Dendritic cell treated with granulocyte-macrophage colony-stimulating factor and Interleukin-4, amounts not matched to agents 40 ng/mL and 50 ng/mL, for 4 days (primary cell): ENCODE measurements at regions not wholly inside any gene's neighbourhood (a gene's known extent, or its start where the extent isn't known, plus 50 kb on each side); places are given as distances from the start of the nearest gene placed in this dataset.
"Not testable (repeated sequence)": the region's sequence is repeated elsewhere in the genome, so short reads cannot be mapped to it uniquely, and the experiment has no call there.

Source experiments
- H3K27ac Mint-ChIP-seq: one replicate; pipeline ENCODE4 v1.8.0; 2022; ENCODE audit warnings: mild to moderate bottlenecking, mixed read lengths
- H3K27me3 Mint-ChIP-seq: one replicate; pipeline ENCODE4 v1.8.0; 2022; ENCODE audit warnings: mild to moderate bottlenecking, mixed read lengths
- H3K36me3 Mint-ChIP-seq: one replicate; pipeline ENCODE4 v1.8.0; 2022; ENCODE audit warnings: low read depth, mixed read lengths
- H3K4me1 Mint-ChIP-seq: one replicate; pipeline ENCODE4 v1.8.0; 2022; ENCODE audit warnings: low read depth, mixed read lengths
- H3K4me3 Mint-ChIP-seq: one replicate; pipeline ENCODE4 v1.8.0; 2022; ENCODE audit warnings: mild to moderate bottlenecking, moderate library complexity, mixed read lengths
- H3K9me3 Mint-ChIP-seq: one replicate; pipeline ENCODE4 v1.8.0; 2022; ENCODE audit warnings: mixed read lengths
- intact Hi-C: fragments of 100-400 bp; cut with micrococcal nuclease; formaldehyde crosslinking; loops from one replicate; pipeline ENCODE4 v1.15.0; 2022

DNA sequence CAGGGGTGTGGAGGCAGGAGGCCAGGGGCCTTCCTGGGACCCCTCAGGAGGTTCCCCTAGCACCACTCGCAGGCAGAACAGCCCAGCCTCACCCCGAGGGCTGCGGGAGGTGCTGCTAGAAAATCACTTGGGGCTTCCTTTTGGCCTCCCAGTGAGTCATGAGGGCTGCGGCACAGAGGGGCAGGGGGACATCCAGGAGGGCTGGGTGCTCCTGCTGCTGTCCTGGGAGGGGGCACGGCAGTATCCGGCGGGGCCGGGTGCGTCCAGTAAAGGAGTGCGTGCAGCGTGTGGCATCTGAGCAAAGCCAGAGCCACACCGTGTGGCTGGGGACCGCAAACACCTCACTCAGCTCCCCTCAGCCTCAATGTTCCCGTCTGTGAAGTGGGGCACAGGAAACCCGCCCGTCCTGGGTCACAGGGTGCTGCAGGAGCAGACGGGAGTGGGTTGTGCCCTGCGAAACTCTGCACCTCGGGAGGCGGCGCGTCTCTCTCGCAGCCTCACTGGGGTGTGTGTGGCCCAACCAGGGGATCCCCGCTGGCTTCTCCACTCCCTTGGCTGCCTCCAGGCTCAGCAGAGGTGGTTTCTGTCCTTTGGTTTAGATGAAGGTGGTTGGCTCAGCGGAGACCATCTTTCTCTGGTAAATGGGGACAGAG, 117.3 kb upstream of the ZNF469 start:
- peaks cover 35% of the 10 kb centered on the region for H3K4me1 Mint-ChIP-seq
- H3K27ac Mint-ChIP-seq, result peak overlapping the region; percentile 66
- H3K4me3 Mint-ChIP-seq, intact Hi-C loops, H3K36me3 Mint-ChIP-seq, H3K9me3 Mint-ChIP-seq: not testable (repeated sequence)
- peaks cover 60% of the 10 kb centered on the region for H3K27me3 Mint-ChIP-seq

DNA sequence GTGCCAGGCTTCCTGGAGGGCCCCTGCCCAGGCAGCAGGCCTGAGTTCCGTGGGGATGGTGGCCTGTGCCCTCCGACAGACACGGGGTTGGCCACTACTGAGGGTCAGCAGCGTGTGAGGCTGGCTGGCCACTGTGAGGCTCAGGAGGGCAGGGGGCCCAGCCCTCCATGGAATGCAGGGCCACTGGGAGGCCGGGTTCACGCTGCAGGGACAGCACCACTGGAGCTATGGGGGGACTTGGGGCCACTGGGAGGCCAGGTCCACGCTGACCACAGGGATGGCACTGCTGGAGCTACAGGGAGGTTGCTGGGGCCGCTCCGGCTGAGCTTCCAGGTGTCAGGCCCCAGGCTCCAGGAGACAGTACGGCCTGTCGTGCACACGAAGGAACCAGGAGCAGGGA, 116.7 kb upstream of the ZNF469 start:
- H3K4me3 Mint-ChIP-seq, intact Hi-C loops, H3K9me3 Mint-ChIP-seq, H3K36me3 Mint-ChIP-seq: not testable (repeated sequence)
- peak overlapping the region; percentile 66 for H3K27ac Mint-ChIP-seq
- peaks cover 35% of the 10 kb centered on the region for H3K4me1 Mint-ChIP-seq
- peaks cover 59% of the 10 kb centered on the region for H3K27me3 Mint-ChIP-seq

DNA sequence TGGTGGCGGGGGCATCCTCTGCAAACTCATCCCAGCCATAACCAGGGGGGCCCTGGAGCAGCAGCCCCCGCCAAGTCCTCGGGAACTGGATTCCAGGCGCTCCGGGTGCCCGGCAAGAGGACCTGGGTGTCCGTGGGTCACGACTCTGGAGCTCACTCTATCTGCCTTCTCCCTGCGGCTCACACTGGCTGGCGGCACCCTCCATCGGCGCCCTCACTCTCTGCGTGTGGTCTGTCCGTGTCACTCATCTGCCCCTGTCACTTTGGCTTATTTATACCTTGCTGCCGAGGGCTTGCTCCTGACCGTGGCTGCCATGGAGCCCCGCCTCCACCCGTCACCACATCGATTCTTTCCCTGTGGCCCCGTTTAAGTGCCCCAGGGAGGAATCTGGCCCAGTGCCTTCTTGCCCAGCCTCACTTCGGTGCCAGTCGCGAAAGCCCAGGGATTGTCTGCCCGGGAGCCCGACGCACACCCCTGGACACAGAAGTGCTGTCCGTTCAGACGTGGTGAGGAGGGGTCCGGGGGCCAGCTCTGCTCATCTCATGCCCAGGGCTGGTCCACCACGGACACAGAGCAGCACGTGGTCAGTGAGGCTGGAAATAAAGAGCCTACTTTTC, 115.7 kb upstream of the ZNF469 start:
- H3K36me3 Mint-ChIP-seq, intact Hi-C loops, H3K27ac Mint-ChIP-seq, H3K9me3 Mint-ChIP-seq, H3K4me3 Mint-ChIP-seq: not testable (repeated sequence)
- Mint-ChIP-seq H3K27me3 (peaks cover 55% of the 10 kb centered on the region), H3K4me1 (peaks cover 35% of the 10 kb centered on the region)

DNA sequence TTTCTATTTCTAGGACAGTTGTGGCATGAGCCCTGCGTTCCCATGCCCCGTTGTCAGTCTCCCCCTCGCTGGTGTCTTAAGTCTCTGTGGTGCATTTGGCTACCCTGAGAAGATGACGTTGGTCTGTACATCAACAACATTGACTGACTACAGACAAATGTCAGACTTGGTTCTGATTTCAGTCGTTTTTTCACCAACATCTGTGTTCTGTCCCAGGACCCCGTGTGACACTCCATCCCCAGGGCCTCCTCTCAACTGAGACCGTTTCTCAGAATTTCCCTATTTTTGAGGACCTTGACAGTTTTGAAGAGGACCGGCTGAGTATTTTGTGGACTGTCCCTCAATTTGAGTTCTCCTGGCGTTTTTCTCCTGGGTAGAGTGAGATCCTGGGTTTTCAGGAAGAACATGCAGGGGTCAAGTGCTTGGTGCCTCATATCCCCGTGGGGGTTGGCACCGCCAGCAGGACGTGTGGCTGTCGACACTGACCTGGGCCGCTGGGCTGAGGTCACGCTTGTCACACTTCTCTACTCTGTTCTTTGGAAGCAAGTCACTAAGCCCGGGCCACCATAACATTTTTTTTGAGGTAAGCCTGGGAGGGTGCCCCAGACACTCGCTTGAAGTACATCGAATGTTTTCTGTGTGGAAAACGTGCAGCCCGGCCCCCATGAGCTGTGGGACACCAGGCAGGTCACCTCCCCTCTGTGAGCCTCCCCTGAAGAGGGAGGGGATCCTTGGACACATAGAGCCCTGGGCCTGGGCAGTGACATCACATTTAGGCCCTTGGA, 114.4 kb upstream of the ZNF469 start:
- H3K27ac Mint-ChIP-seq, intact Hi-C loops, H3K4me3 Mint-ChIP-seq, H3K36me3 Mint-ChIP-seq: not testable (repeated sequence)
- H3K27me3 Mint-ChIP-seq, result peaks cover 48% of the 10 kb centered on the region
- H3K4me1 Mint-ChIP-seq, result peaks cover 26% of the 10 kb centered on the region
- peaks cover 10% of the 10 kb centered on the region for H3K9me3 Mint-ChIP-seq

DNA sequence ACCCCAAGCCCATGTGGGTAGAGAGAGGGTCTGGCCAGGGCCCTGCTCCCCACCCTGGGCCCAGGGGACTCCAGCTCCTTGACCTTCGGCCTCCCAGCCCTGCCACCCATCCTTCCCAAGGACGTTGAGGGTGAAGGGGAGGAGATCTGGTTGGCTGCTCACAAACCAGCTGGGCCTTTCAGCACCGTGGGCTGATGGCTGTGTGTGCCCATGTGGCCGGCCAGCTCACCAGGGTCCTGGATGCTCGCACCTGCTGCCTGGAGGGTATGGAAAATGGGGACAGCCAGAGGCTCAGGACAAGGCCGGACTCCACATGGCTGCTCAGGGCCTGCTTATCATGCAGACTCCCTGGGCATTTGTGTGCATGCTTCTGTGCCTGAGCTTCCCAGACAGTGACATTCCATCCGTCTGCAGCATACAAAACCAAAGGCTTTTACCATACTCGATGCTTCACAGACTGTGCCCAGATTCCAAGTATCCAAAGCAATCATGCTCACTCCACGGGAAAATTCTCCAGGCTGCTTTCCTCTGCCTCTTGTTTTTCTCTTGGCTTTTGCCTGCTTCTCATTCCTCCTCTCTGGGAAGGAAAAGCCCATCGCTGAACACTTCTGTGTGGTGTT, 112.5 kb upstream of the ZNF469 start:
- H3K4me3 Mint-ChIP-seq, H3K27ac Mint-ChIP-seq, intact Hi-C loops, H3K36me3 Mint-ChIP-seq: not testable (repeated sequence)
- Mint-ChIP-seq H3K4me1 (peaks cover 24% of the 10 kb centered on the region), H3K27me3 (peaks cover 45% of the 10 kb centered on the region), H3K9me3 (peaks cover 10% of the 10 kb centered on the region)

DNA sequence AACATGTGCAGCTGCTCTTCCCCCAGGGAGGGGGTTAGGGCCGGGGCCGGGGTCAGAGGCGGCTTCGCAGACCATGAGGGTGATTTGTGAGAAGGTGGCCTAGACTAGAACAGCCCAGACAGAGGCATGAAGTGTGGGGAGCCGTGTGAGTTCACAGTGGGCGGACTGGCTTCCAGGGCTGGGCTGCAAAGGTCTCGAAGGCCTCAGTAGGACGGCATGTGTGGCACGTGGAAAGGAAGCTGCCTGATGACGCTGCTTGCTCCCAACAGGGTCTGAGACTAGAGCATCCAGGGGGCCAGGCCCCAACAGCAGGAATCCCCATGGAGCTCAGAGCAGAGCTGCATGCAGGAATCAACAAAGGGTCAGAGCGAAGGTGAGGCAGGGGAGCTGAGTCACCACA, 111.5 kb upstream of the ZNF469 start:
- intact Hi-C loops, H3K36me3 Mint-ChIP-seq, H3K27ac Mint-ChIP-seq, H3K4me3 Mint-ChIP-seq: not testable (repeated sequence)
- Mint-ChIP-seq H3K4me1 (peaks cover 16% of the 10 kb centered on the region), H3K9me3 (peaks cover 10% of the 10 kb centered on the region), H3K27me3 (peaks cover 46% of the 10 kb centered on the region)

DNA sequence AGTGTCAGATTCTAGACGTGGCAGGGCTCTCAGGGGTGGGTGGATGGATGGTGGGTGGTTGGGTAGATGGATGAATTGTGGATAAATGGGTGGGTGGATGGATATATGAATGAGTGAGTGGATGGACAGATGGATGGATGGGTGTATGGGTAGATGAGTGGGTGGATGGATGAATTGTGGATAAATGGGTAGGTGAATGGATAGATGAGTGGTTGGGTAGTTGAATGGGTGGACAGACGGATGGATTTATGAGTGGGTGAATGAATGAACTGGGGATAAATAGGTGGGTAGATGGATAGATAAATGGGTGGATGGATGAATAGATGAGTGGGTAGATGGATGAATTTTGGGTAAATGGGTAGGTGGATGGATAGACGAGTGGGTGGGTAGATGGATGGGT, 111.0 kb upstream of the ZNF469 start:
- H3K27ac Mint-ChIP-seq, H3K36me3 Mint-ChIP-seq, H3K4me3 Mint-ChIP-seq, intact Hi-C loops: not testable (repeated sequence)
- H3K27me3 Mint-ChIP-seq, result peaks cover 42% of the 10 kb centered on the region
- peaks cover 10% of the 10 kb centered on the region for H3K9me3 Mint-ChIP-seq
- peaks cover 15% of the 10 kb centered on the region for H3K4me1 Mint-ChIP-seq

DNA sequence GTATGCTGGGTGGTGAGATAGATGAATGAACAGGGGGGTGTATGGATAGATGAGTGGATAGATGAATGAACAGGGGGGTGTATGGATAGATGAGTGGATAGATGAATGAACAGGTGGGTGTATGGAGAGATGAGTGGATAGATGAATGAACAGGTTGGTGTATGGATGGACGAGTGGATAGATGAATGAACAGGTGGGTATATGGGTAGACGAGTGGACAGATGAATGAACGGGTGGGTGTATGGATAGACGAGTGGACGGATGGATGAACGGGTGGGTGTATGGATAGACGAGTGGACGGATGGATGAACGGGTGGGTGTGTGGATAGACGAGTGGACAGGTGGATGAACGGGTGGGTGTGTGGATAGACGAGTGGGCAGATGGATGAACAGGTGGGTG, 110.3 kb upstream of the ZNF469 start:
- intact Hi-C loops, H3K27ac Mint-ChIP-seq, H3K36me3 Mint-ChIP-seq, H3K4me3 Mint-ChIP-seq: not testable (repeated sequence)
- H3K4me1 Mint-ChIP-seq, result peaks cover 15% of the 10 kb centered on the region
- H3K27me3 Mint-ChIP-seq, result peaks cover 35% of the 10 kb centered on the region
- H3K9me3 Mint-ChIP-seq, result peaks cover 10% of the 10 kb centered on the region

DNA sequence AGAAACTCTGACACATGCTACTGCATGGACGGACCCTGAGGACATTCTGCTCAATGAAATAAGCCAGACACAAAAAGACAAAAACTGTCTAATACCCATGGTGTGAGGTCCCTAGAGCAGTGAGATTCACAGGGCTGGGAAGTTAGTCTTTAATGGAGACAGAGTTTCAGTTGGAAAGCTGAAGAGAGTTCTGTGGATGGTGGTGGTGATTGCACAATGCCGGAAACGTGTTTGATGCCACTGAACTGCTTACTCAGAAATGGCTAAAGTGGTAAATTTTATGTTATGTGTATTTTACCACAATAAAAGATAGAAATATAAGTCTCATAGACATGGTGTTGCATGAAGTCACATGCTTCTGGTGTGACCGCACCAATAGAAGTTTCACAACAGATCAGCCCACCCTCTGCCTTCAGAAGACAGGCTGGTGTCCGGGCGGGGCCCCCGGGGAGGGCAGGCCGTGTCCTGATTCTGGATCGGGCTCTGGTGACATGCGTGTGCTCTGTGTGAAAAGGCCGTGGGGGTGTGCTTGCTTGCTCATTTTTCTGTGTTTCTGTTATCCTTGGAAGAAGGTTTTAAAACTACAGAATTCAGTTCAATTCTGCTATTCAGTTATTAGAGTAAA, 108.5 kb upstream of the ZNF469 start:
- H3K36me3 Mint-ChIP-seq, H3K4me3 Mint-ChIP-seq, H3K27ac Mint-ChIP-seq, intact Hi-C loops: not testable (repeated sequence)
- Mint-ChIP-seq H3K9me3 (peaks cover 10% of the 10 kb centered on the region), H3K27me3 (peaks cover 26% of the 10 kb centered on the region), H3K4me1 (peaks cover 15% of the 10 kb centered on the region)

DNA sequence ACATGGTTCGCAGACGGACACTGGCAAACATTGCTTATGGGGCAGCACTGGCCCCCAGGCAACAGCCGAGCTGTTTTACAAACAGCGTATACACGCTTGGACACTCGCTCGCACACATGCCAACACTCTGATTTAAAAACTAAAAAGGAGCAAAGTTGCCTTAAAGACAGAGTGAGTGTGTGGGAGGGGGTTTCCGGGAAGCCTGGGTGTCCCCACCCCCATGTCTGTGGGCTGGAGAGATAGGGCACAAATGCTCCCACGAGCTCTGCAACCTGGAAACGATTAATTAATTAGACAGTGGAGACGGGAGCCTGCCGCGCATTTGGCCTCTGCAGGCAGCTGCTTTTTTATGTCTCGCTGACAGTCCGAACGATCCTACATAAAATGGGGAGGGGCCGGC, 107.9 kb upstream of the ZNF469 start:
- H3K27me3 Mint-ChIP-seq, result peaks cover 26% of the 10 kb centered on the region
- no peak overlapping the region for H3K27ac Mint-ChIP-seq
- peaks cover 15% of the 10 kb centered on the region for H3K4me1 Mint-ChIP-seq
- intact Hi-C loops, result no loop called here
- H3K4me3 Mint-ChIP-seq, result no peak overlapping the region
- H3K9me3 Mint-ChIP-seq, result peaks cover 10% of the 10 kb centered on the region
- H3K36me3 Mint-ChIP-seq, result no peaks in the 10 kb centered on the region

DNA sequence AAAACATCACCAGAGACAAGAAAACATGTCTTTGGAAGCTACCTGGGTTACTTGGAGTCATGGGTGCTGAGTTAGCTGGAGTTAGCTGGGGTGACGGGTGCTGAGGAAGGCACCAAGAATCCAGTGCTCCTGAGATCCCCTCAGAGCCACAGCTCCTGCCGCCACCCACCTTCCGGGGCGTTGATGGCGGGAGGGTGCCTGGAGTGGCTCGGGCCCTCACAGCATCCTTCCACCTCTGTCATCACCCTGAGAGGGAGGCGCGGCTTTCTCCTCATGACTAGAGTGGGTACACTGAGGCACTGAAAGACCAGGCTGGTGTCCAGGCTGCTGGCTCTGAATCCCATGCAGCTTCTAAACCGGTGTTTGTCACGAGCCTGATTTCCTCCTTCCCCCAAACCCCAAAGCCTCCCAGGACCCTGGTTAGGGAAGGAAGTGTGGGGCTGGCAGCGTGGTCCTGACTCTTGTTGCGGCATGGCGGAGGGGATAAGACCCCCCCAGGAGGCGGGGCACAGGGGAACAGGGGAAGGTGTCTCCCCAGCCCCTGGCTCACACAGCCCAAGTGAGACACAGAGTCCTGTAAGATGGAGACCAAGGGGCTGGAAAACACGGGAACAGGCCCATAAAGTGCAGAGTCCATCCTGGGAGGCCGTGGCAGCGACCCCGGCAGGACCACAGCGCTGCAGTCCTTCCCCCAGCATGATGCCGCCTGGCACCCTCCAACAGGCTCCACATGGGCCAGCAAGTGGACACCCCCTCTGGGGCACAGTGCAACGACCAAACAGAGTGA, 107.2 kb upstream of the ZNF469 start:
- H3K36me3 Mint-ChIP-seq, H3K27ac Mint-ChIP-seq, H3K4me3 Mint-ChIP-seq, intact Hi-C loops: not testable (repeated sequence)
- H3K9me3 Mint-ChIP-seq, result peaks cover 10% of the 10 kb centered on the region
- peaks cover 15% of the 10 kb centered on the region for H3K4me1 Mint-ChIP-seq
- peaks cover 24% of the 10 kb centered on the region for H3K27me3 Mint-ChIP-seq

DNA sequence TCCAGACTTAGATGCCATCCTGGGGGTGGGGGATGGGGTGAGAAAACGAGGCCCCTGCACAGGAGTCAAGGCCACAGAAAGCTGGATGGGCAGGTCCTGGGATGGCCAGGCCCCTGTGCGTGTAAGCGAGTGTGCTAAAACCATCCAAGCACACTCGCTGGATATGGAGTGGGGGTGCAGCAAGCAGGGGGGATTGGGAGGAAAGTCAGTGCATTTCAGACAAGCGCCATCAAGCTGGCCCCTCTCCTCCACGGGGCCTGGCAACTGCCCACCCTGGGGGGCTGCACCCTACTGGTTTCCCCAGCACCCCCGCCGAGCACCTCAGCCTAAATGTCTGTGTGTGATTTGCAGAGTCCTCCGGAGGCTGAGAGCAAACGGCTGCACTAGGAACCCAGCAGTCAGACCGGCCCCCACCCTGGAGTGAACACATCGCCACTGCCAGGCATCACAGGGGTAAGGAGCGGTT, 106.6 kb upstream of the ZNF469 start:
- H3K4me3 Mint-ChIP-seq, intact Hi-C loops, H3K27ac Mint-ChIP-seq, H3K36me3 Mint-ChIP-seq: not testable (repeated sequence)
- peaks cover 21% of the 10 kb centered on the region for H3K27me3 Mint-ChIP-seq
- H3K9me3 Mint-ChIP-seq, result peaks cover 10% of the 10 kb centered on the region
- peaks cover 15% of the 10 kb centered on the region for H3K4me1 Mint-ChIP-seq

DNA sequence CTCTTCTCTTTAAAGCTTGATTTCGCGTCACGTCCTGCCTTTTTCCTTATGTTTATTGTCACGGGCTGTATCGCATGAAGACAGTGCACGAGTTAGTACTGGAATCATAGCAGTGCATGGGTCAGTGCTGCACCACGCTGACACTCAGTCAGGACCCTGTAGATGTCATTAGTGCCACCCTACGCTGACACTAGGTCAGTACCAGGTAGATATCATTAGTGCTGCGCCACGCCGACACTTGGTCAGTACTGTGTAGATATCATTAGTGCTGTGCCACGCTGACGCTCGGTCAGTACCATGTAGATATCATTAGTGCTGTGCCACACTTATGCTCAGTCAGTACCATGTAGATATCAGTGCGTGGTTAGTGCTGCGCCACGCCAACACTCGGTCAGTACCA, 106.2 kb upstream of the ZNF469 start:
- no peak overlapping the region for H3K4me3 Mint-ChIP-seq
- intact Hi-C loops, result no loop called here
- peaks cover 15% of the 10 kb centered on the region for H3K4me1 Mint-ChIP-seq
- H3K27ac Mint-ChIP-seq, result no peak overlapping the region
- peaks cover 21% of the 10 kb centered on the region for H3K27me3 Mint-ChIP-seq
- no peaks in the 10 kb centered on the region for H3K36me3 Mint-ChIP-seq
- H3K9me3 Mint-ChIP-seq, result peaks cover 8% of the 10 kb centered on the region
